ENCODE measurements at regions not wholly inside any gene's neighbourhood (a gene's known extent, or its start where the extent isn't known, plus 50 kb on each side); places are given as distances from the start of the nearest gene placed in this dataset.

GRCh38 chr2:217448860-217449259, 553.9 kb downstream of the TNS1 start:
- TF ChIP-seq, protein P1, sequence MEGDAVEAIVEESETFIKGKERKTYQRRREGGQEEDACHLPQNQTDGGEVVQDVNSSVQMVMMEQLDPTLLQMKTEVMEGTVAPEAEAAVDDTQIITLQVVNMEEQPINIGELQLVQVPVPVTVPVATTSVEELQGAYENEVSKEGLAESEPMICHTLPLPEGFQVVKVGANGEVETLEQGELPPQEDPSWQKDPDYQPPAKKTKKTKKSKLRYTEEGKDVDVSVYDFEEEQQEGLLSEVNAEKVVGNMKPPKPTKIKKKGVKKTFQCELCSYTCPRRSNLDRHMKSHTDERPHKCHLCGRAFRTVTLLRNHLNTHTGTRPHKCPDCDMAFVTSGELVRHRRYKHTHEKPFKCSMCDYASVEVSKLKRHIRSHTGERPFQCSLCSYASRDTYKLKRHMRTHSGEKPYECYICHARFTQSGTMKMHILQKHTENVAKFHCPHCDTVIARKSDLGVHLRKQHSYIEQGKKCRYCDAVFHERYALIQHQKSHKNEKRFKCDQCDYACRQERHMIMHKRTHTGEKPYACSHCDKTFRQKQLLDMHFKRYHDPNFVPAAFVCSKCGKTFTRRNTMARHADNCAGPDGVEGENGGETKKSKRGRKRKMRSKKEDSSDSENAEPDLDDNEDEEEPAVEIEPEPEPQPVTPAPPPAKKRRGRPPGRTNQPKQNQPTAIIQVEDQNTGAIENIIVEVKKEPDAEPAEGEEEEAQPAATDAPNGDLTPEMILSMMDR (IDR thresholded peaks at IDR 0.05): no peak
- TF ChIP-seq POLR2AphosphoS5 (IDR thresholded peaks at IDR 0.05; ENCODE audit: low read depth, low read length) (no peak), SIN3A (IDR thresholded peaks at IDR 0.05; ENCODE audit: borderline replicate concordance, insufficient read depth, low read depth, low read length) (no peak)
- TF ChIP-seq, protein P2, sequence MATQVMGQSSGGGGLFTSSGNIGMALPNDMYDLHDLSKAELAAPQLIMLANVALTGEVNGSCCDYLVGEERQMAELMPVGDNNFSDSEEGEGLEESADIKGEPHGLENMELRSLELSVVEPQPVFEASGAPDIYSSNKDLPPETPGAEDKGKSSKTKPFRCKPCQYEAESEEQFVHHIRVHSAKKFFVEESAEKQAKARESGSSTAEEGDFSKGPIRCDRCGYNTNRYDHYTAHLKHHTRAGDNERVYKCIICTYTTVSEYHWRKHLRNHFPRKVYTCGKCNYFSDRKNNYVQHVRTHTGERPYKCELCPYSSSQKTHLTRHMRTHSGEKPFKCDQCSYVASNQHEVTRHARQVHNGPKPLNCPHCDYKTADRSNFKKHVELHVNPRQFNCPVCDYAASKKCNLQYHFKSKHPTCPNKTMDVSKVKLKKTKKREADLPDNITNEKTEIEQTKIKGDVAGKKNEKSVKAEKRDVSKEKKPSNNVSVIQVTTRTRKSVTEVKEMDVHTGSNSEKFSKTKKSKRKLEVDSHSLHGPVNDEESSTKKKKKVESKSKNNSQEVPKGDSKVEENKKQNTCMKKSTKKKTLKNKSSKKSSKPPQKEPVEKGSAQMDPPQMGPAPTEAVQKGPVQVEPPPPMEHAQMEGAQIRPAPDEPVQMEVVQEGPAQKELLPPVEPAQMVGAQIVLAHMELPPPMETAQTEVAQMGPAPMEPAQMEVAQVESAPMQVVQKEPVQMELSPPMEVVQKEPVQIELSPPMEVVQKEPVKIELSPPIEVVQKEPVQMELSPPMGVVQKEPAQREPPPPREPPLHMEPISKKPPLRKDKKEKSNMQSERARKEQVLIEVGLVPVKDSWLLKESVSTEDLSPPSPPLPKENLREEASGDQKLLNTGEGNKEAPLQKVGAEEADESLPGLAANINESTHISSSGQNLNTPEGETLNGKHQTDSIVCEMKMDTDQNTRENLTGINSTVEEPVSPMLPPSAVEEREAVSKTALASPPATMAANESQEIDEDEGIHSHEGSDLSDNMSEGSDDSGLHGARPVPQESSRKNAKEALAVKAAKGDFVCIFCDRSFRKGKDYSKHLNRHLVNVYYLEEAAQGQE (IDR thresholded peaks at IDR 0.05; ENCODE audit: insufficient read depth in 1 of 2, low read depth in 2 of 2, low read length in 1 of 2): no peak

All from Panc1 (cell line).